Stomach (tissue), 8 donors: ENCODE measurements at regions not wholly inside any gene's neighbourhood (a gene's known extent, or its start where the extent isn't known, plus 50 kb on each side); places are given as distances from the start of the nearest gene placed in this dataset.

Experiments used
- DNase-seq, 2 donors: peaks; one replicate each; pipeline versions ENCODE4 v3.0.0 to v3.0.0-alpha.2; 2013 to 2019
- H3K27ac ChIP-seq, 5 donors: fragments of 200-600 bp in 4 of 5; sonication (generic) in 4 of 5; one replicate each; pipeline ENCODE4 v1.5.1; 2013 to 2019; ENCODE audit warnings: mild to moderate bottlenecking in 1 of 5, moderate library complexity in 1 of 5
- H3K27me3 ChIP-seq, 3 donors: fragments of 200-600 bp; sonication (generic); one replicate each; pipeline ENCODE4 v1.5.1; 2017 to 2019; ENCODE audit warnings: mixed run types in 1 of 3
- H3K36me3 ChIP-seq, 4 donors: fragments of 200-600 bp; sonication (generic); 1 replicate in 3 of 4; 2 replicates in 1 of 4; pipeline ENCODE4 v1.5.1; 2016 to 2019
- H3K4me1 ChIP-seq, 4 donors: fragments of 200-600 bp; sonication (generic); one replicate each; pipeline ENCODE4 v1.5.1; 2016 to 2019
- H3K4me3 ChIP-seq, 4 donors: fragments of 200-600 bp; sonication (generic) in 3 of 4; one replicate each; pipeline ENCODE4 v1.5.1; 2016 to 2019; ENCODE audit warnings: mild to moderate bottlenecking in 1 of 4
- H3K9me3 ChIP-seq, 4 donors: fragments of 200-600 bp; sonication (generic); one replicate each; pipeline ENCODE4 v1.5.1; 2016 to 2019
- EP300 ChIP-seq: sonication (generic); formaldehyde crosslinking; IDR thresholded peaks from one replicate; pipeline ENCODE4 v1.6.1; 2017; ENCODE audit warnings: antibody characterized with exemption
- POLR2A ChIP-seq, 4 donors: fragments of 450-650 bp; IDR thresholded peaks; one replicate each; pipeline ENCODE4 v1.6.1; 2016; ENCODE audit warnings: antibody characterized with exemption in 4 of 4, control low read depth in 2 of 4, mild to moderate bottlenecking in 1 of 4, moderate library complexity in 1 of 4
- POLR2AphosphoS5 ChIP-seq, 3 donors: sonication (generic); formaldehyde crosslinking; IDR thresholded peaks; one replicate each; pipeline ENCODE4 v1.6.1; 2016; ENCODE audit warnings: antibody characterized with exemption in 3 of 3
- WGBS, 5 donors: extraction: QIAGEN DNeasy Blood & Tissue Kit in 3 of 5; methylation state at CpG; one replicate each; pipeline versions ENCODE4 v1.1.5 to v1.1.7; 2013 to 2018; 5-methylcytosine and 5-hydroxymethylcytosine counted together
- intact Hi-C: fragments of 100-400 bp; cut with DNase I; formaldehyde crosslinking; loops from one replicate; pipeline ENCODE4 v1.15.1; 2023; ENCODE audit warnings: low total_unique reads
- TF ChIP-seq, protein P1 (sequence below), 7 experiments: fragments of 450-650 bp in 4 of 7; fragments of 200-600 bp in 3 of 7; sonication (generic) in 3 of 7; IDR thresholded peaks; one replicate each; pipeline ENCODE4 v1.5.1; 2016 to 2019; ENCODE audit warnings: antibody characterized with exemption in 7 of 7, control low read depth in 2 of 7, mild to moderate bottlenecking in 1 of 7
- donor health status: healthy with polysubstance abuse.
- donor health status: Bipolar disorder and iron deficiency.
- donor health status: healthy.

- intact Hi-C loops, result no loop called here
- TF ChIP-seq, protein P1, sequence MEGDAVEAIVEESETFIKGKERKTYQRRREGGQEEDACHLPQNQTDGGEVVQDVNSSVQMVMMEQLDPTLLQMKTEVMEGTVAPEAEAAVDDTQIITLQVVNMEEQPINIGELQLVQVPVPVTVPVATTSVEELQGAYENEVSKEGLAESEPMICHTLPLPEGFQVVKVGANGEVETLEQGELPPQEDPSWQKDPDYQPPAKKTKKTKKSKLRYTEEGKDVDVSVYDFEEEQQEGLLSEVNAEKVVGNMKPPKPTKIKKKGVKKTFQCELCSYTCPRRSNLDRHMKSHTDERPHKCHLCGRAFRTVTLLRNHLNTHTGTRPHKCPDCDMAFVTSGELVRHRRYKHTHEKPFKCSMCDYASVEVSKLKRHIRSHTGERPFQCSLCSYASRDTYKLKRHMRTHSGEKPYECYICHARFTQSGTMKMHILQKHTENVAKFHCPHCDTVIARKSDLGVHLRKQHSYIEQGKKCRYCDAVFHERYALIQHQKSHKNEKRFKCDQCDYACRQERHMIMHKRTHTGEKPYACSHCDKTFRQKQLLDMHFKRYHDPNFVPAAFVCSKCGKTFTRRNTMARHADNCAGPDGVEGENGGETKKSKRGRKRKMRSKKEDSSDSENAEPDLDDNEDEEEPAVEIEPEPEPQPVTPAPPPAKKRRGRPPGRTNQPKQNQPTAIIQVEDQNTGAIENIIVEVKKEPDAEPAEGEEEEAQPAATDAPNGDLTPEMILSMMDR (IDR thresholded peaks at IDR 0.05), result no peak
- TF ChIP-seq POLR2A (IDR thresholded peaks at IDR 0.05), result no peak
- no peak for TF ChIP-seq EP300
- no peak for TF ChIP-seq POLR2AphosphoS5 (IDR thresholded peaks at IDR 0.05)
- WGBS, 5 donors, result 84 to 100% (median 88%) methylated on average over 1 of the region's 1 CpG
Observed at GRCh38 chr19:28075229-28075628, 1137.7 kb downstream of the UQCRFS1 start.

GRCh38 chr19:28074773-28075172, 1138.2 kb downstream of the UQCRFS1 start:
- WGBS, 5 donors, result 79 to 83% (median 82%) methylated on average over 2 of the region's 2 CpGs
- no peak for DNase-seq
- Histone ChIP-seq H3K36me3 (no peaks in the 10 kb centered on the region), H3K27me3 (no peaks in the 10 kb centered on the region), H3K9me3 (peaks cover 0 to 5% (median 0%) of the 10 kb centered on the region in 4 donors), H3K4me3 (no peak overlapping the region), H3K4me1 (no peaks in the 10 kb centered on the region), H3K27ac (no peak overlapping the region)
- intact Hi-C loops, result no loop called here
- TF ChIP-seq EP300, result no peak
- TF ChIP-seq, protein P1 (IDR thresholded peaks at IDR 0.05), result no peak
- TF ChIP-seq POLR2A (IDR thresholded peaks at IDR 0.05), result no peak
- TF ChIP-seq POLR2AphosphoS5 (IDR thresholded peaks at IDR 0.05), result no peak

More at GRCh38 chr19:28075229-28075628, 1137.7 kb downstream of the UQCRFS1 start:
- DNase-seq, result no peak
- no peak overlapping the region for H3K4me3 ChIP-seq
- no peaks in the 10 kb centered on the region for H3K4me1 ChIP-seq
- H3K27me3 ChIP-seq, result no peaks in the 10 kb centered on the region
- peaks cover 0 to 8% (median 0%) of the 10 kb centered on the region in 4 donors for H3K9me3 ChIP-seq
- H3K36me3 ChIP-seq, result no peaks in the 10 kb centered on the region
- H3K27ac ChIP-seq, result no peak overlapping the region

DNA sequence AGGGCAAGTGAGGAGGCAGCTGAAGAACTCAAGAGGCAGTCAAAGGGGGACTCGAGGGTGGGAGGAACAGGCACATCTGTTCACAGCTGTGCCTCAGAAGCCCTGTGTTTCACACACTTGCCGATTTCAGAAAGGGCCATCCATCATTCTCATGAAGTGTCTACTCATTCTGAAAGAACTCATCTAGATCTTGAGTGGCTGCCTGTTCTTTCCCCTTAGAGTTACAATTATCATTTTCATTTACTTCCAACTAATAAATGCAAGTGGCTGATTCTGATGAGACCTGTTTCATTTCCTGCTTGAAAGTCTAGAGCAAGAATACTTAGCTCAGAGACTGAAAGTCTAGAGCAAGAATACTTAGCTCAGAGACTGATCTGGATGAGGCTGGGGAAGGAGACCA, 1145.1 kb downstream of the UQCRFS1 start:
- 26 to 46% (median 34%) methylated on average over 2 of the region's 2 CpGs for WGBS, 5 donors
- DNase-seq, result no peak

GRCh38 chr19:28066988-28067387, 1146.0 kb downstream of the UQCRFS1 start:
- peaks cover 0 to 4% (median 0%) of the 10 kb centered on the region in 4 donors for H3K9me3 ChIP-seq
- WGBS, 5 donors, result 89 to 99% (median 96%) methylated on average over 3 to 8 of the region's 8 CpGs
- DNase-seq, result no peak
- H3K27me3 ChIP-seq, result no peaks in the 10 kb centered on the region
- H3K36me3 ChIP-seq, result no peaks in the 10 kb centered on the region
- TF ChIP-seq EP300, result no peak
- TF ChIP-seq, protein P1 (IDR thresholded peaks at IDR 0.05), result no peak
- TF ChIP-seq POLR2AphosphoS5 (IDR thresholded peaks at IDR 0.05), result no peak
- no peak for TF ChIP-seq POLR2A (IDR thresholded peaks at IDR 0.05)
- H3K4me3 ChIP-seq, result no peak overlapping the region
- intact Hi-C loops, result no loop called here
- no peak overlapping the region for H3K27ac ChIP-seq
- no peaks in the 10 kb centered on the region for H3K4me1 ChIP-seq

More for the DNA sequence above, 1145.1 kb downstream of the UQCRFS1 start:
- Histone ChIP-seq H3K27me3 (no peaks in the 10 kb centered on the region), H3K4me3 (no peak overlapping the region), H3K27ac (no peak overlapping the region), H3K36me3 (no peaks in the 10 kb centered on the region), H3K4me1 (no peaks in the 10 kb centered on the region), H3K9me3 (peaks cover 0 to 4% (median 0%) of the 10 kb centered on the region in 4 donors)
- intact Hi-C loops, result no loop called here
- TF ChIP-seq POLR2A (IDR thresholded peaks at IDR 0.05), result no peak

DNA sequence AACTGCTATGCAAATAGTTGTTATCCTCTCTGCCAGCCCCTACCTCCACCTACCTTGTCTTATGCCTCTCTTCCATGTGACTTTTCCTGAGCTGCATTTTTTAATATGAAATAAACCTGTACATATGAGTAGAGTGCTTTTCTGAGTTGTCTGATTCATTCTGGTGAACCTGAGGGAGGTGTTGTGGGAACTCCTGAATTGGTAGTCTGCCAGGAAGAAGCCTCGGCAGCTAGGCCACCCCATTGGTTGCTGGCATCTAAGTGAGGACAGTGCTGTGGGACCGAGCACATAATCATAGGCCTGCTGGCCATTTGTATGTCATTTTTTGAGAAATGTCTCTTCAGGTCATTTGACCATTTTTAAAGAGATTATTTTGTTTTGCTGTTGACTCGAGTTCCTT, 1146.8 kb downstream of the UQCRFS1 start:
- Histone ChIP-seq H3K36me3 (no peaks in the 10 kb centered on the region), H3K4me3 (no peak overlapping the region), H3K27me3 (no peaks in the 10 kb centered on the region), H3K27ac (no peak overlapping the region), H3K9me3 (peaks cover 0 to 4% (median 0%) of the 10 kb centered on the region in 4 donors), H3K4me1 (no peaks in the 10 kb centered on the region)
- no peak for TF ChIP-seq POLR2AphosphoS5 (IDR thresholded peaks at IDR 0.05)
- TF ChIP-seq EP300, result no peak
- TF ChIP-seq, protein P1 (IDR thresholded peaks at IDR 0.05), result no peak
- TF ChIP-seq POLR2A (IDR thresholded peaks at IDR 0.05), result no peak
- DNase-seq, result no peak
- intact Hi-C loops, result no loop called here
- 75 to 92% (median 87%) methylated on average over 3 of the region's 3 CpGs for WGBS, 5 donors
